Mammary epithelial cell (primary cell): ENCODE measurements at regions not wholly inside any gene's neighbourhood (a gene's known extent, or its start where the extent isn't known, plus 50 kb on each side); places are given as distances from the start of the nearest gene placed in this dataset.

ENCODE experiments used
- CTCF ChIP-seq, 2 donors: IDR thresholded peaks in 1 of 2; conservative IDR thresholded peaks in 1 of 2; 2 replicates each; pipeline ENCODE4 v1.5.1; 2011 to 2012; ENCODE audit warnings: inconsistent platforms in 2 of 2, low read length in 2 of 2, mild to moderate bottlenecking in 2 of 2, control low read depth in 1 of 2, low read depth in 1 of 2; ENCODE audit not compliant: insufficient read depth in 1 of 2; ENCODE audit errors: extremely low read depth in 1 of 2
- EZH2 ChIP-seq: IDR thresholded peaks from 2 replicates; pipeline ENCODE4 v1.6.1; 2012; ENCODE audit warnings: low read length, inconsistent platforms, borderline replicate concordance

GRCh38 chr5:60066502-60066901, 173.0 kb upstream of the PDE4D start:
- TF ChIP-seq CTCF (conservative IDR thresholded peaks at IDR 0.05 in 1 of 2, IDR thresholded peaks at IDR 0.05 in 1 of 2; ENCODE audit: extremely low read depth in 1 of 2, insufficient read depth in 1 of 2, low read depth in 1 of 2, low read length in 2 of 2): no peak
- TF ChIP-seq EZH2: no peak
